Stimulated activated CD8-positive, alpha-beta memory T cell treated with anti-CD3 and anti-CD28 coated beads, Interleukin-7, amount 100 ng/mL, for 24 hours (primary cell): ENCODE measurements at regions not wholly inside any gene's neighbourhood (a gene's known extent, or its start where the extent isn't known, plus 50 kb on each side); places are given as distances from the start of the nearest gene placed in this dataset.

Source experiments
- DNase-seq: peaks from one replicate; pipeline ENCODE4 v3.0.0-alpha.2; 2020; ENCODE audit warnings: low read depth

DNA sequence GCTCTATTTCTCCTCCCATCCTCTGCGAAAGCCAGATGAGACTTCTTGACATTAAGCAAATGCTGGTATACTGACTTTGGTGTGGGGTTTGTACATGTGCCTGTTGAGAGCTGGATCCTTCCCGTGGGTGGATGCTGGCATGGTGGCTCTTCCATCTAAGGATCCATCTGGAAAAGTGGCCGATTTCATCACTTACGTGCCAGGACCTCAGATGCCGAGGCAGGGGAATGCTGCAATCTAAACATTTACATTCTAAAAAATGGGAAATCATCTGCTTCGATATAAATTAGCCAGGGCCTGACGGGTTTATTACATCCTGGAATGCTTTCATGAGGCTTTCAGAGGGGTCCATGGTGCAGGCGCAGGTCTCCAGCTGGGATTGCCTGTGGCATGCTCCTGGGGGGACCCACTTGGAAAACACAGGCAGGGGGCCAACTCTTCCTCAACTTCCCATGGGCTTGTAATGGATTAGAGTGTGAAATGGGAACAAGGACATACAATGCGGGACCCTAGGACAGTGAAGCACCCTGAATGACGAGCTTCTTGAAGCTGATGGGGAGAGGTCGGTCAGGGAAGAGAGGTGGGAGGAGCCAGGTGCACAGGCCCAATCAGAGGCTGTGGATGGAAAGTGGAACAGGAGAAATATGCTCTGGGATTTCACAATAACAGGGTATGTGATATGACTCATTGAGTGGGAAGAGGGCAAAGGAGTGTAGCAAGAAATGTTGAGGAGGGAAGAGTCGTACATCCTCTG lies 105.5 kb upstream of the PITX1 start:
- no peak for DNase-seq

DNA sequence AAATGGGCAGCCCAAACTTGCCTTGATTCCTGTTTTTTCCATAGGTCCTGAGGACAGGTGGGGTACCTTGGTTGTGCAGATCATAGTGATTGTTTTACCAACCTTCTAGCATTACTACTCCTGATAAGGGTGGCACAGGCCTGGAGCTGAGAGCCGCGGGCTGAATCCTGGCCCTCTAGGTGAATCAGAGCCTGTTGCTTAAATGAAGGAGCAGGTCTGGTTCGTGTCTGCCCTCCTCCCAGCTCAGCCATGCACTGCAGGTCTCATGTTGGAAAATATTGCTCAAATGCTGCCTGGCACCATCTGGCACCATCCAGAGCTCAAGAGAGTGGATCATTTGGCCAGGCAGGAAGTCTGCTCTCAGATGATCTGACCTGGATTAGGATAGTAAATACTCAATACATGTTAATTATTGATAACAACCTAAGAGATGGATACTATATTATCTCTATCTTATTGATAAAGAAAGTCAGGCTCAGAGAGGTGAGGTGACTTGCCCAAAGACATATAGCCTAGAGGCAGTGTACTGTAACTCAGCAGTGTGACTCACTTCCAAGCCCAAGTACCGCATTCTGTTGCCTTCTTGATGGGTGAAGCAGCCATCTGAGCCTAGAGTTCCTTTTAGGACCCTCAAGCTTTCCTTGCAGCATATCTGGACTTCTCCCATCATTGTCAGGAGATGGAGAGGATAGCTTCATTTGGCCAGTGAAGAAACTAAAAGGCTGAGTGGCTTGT lies 104.3 kb upstream of the PITX1 start:
- DNase-seq: no peak

DNA sequence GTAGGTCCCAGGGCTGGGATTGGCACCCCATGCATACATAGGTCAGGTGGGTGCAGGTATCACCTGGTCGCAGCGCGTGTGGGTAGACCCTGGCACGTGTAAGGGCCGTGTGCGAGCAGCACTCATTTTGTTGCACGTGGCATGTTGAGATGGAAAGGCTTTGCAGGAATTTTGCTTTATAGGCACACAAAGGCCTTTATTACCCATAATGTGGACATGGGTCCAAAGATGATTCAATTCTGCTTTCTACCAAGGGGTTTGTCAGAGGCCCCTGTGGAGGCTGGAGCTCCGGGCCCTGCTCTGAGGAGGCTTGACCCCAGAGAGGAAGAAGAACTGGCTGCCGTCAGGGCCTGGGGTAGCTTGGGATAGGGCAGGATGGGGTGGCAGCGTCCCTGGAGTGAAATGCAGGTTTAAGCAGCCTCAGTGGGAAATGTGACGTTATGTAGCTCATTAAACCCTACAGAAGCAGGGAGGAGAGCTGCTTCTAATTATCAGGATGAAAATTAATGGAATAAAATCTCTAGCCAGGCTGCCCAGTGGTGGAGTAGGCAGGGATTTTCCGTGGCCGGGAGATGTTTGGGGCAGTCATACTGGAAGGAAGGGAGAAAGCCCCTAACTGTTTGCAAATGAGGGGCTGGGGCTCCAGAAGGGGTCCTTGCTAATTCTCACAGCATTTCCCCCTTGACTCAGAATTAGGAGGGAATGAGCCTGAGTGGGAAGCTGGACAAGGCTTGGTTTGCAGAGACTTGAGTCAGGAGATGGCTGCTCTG lies 103.3 kb upstream of the PITX1 start:
- DNase-seq: no peak

DNA sequence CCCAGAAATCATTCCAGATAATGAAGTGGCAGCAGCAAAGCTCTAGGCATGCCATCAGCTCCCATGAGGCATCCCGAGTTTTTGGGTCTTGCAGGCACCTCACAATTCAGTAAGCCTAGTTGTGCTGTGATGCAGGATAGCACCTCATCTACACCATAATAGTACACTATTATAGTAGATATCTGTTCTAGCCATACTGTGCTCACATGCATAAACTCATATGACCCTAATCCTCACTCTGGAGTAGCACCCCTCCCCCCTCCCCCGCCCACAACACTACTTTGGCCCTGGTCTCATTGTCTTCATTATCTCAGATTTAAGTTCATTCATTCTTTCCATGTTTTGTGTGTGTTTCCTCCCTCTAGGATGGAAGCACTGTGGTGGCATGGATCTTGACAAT lies 102.5 kb upstream of the PITX1 start:
- no peak for DNase-seq

DNA sequence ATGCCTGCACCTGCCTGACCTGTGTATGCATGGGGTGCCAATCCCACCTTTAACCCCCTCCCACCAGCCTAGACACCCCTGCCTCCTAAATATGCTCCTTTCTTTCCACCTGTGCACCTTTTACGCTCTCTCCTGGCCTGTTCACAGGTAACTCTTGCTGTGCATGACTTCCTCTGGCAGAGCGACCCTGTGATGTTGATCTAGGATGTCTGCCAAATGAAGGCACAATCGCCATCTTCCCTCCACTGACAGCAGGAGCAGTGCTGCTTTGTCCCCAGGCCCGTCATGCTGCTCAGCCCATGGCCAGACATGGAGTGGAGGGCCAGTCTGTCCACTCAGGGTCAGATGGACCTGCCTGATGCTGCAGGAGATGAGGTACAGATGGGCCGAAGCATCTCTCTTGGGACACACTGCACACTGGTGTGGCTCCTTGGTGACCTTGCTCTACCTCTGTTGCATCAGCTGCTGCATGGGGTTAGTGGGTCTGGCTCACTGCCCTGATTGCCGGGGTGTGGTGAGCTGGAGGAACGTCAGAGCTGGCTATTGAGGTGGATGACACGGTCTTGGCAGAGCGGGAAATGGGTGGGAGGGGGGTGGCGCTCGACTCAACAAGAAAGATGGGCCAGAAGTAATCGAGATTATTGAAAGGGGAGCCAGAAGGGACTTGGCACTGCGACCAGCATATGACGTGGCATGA lies 101.7 kb upstream of the PITX1 start:
- no peak for DNase-seq

- no peak for DNase-seq
These were observed 100.8 kb upstream of the PITX1 start for GRCh38 chr5:135134691-135135381.

- DNase-seq: no peak
These were observed 99.9 kb upstream of the PITX1 start for GRCh38 chr5:135133698-135134515.

GRCh38 chr5:135133181-135133580 lies 99.2 kb upstream of the PITX1 start:
- DNase-seq: no peak

DNA sequence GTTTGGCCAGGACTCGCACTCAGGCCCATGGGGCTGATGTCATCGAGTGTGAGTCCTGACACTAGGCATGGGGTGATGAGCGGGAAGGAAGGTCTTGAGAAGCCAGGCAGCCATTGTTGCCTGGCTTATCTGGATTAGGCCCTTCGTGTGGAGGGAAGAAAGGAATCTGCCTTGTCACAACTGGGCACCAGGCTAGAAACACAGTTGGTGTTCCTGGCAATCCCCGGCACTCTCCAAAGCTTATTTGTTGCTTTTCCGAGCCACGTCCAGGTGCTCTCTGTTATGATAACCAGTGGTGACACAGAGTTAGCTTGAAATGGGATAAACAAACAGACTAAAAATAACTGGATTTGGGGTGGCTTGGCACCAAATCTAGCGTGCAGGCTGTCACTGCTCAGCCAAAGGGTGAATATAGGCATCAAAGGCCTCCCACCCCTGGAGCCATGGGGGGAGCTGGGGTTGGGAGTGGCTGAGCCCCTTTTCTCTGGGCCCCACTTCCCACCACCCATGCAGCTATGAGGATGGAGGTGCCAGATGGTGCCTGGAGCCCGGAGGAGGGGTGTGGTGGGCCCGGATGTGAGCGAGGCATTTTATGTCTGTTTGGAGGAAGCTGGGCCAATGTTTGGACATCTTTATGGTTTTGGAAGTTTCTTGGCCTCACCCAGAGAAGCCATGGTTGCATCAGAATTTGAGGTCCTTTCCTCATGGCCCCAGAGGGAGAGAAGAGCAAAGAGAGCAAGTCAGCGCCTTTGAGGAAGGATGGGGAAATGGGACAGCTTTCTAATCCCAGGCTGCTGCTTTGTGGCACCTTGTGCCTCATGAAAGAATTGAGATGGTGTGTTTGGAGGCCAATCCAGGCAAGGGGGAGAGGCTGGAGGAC lies 98.0 kb upstream of the PITX1 start:
- no peak for DNase-seq

GRCh38 chr5:135130261-135131215 lies 96.5 kb upstream of the PITX1 start:
- no peak for DNase-seq

- no peak for DNase-seq
These were observed 95.3 kb upstream of the PITX1 start for GRCh38 chr5:135129307-135129706.

GRCh38 chr5:135128361-135128760 lies 94.3 kb upstream of the PITX1 start:
- no peak for DNase-seq

GRCh38 chr5:135127439-135128240 lies 93.6 kb upstream of the PITX1 start:
- no peak for DNase-seq

DNA sequence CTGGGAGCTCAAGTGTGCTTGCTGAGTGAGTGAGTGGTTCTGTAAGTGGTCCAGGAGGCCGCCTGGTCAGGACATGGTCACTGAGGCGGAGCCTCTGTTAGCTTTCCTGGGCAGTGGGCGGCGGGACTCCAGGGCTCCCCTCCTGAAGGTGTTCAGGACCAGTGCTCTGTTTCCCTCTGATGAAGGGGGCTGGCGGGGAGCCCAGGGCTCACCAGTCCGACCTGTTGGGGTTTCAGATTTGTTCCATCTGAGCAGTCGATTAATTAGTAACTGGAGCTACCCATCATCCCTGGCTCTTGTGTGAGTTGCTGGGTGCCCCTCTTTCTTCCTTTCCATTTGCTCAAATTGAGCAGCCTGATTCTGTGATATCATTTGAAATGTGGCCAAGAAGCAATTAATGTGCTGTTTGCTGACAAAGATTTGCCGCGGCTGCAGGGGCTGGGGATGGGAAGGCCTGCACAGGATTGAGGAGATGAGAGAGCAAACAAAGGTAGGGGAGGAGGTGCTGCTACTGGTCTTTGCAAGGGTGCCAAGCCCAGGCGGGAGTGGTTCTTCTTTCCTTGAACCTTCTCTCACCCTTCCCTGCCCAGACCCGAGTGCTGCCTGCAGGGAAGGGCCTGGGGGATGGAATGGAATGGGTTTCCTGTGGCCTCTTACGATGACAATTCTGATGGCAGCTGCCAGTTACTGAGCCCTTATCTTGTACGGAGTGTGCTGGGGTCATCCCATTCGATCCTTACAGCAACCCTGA lies 92.8 kb upstream of the PITX1 start:
- no peak for DNase-seq

DNA sequence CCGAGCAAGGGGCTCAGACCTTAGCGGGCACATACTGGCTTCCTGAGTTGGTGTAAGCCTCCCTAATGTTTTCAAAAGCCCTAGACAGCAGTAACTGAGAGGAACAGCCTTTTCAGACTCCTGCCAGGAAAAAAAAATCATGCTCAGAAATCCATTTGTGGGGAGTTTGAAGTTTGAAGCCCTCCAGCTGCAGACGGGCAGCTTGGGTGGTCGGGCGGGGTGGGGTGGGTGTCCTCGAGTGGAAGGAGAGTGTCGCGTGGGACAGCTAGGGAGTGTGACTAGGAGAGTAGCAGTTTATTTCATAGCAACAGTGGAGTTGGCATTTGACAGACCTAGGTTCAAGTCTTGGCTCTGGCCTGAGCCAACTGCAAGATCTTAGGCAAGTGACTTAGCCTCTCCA lies 90.7 kb upstream of the PITX1 start:
- DNase-seq: no peak

- no peak for DNase-seq
These were observed 90.1 kb upstream of the PITX1 start for GRCh38 chr5:135124128-135124527.

DNA sequence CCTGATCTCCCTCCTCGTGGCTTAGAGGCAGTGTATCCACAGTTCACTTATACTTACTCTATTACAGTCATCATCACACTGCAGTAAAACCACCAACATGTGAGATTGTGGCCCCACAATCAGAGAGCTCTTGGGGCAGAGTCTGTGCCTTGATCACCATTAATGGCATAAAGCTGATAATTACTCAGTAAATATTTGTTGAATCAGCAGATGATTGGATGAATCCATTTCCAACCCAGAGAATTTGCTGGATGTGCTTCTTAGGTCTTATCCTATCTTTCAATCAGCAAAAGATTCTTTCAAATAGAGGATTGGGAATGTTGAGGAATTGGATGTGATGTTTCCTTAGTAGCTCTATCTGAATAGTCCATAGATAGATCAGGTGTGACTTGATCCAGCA lies 88.8 kb upstream of the PITX1 start:
- DNase-seq: no peak
